DMS 273 (cell line): ENCODE measurements at regions not wholly inside any gene's neighbourhood (a gene's known extent, or its start where the extent isn't known, plus 50 kb on each side); places are given as distances from the start of the nearest gene placed in this dataset.

Experiments
- DNase-seq: peaks from one replicate; lab custom pipeline; 2025; ENCODE audit not compliant: unreplicated experiment; lab: John Stamatoyannopoulos, UW

DNA sequence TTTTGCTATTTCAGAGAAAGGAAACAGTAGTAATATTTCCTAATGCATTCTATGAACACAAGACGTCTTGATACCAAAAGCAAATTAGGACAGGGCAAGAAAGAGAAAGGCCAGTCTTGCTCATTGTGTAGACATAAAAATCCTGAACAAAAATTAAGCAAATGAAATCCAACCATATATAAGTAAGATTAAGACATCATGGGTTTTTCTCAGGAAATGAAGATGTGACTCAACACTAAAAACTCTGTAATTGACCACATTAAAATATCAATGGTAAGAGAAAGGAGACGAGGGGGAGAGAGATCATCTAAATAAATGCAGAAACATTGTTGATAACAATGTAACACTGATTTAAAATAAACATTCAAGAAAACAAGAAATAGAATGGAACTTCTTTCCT lies 205.4 kb downstream of the SOD2 start:
- DNase-seq, result no peak

DNA sequence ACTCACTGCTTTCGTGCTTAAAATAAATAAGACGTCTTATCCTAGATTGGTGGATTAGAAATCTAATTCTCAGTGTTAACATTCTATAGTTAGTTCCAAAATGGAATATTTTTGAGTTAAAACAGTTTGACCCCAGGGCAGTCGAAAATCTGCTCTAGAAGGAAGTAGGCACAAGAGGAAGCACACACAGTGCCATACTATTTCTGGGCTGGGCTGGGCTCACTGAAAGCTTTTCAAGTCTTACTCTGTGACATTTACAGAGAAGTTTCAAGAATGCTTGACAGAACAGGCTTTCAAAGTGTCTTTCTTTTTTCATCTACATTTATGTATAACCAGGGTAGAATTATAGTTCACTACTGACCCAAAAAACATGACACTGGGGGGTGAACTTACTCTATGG lies 209.8 kb downstream of the SOD2 start:
- no peak for DNase-seq

DNA sequence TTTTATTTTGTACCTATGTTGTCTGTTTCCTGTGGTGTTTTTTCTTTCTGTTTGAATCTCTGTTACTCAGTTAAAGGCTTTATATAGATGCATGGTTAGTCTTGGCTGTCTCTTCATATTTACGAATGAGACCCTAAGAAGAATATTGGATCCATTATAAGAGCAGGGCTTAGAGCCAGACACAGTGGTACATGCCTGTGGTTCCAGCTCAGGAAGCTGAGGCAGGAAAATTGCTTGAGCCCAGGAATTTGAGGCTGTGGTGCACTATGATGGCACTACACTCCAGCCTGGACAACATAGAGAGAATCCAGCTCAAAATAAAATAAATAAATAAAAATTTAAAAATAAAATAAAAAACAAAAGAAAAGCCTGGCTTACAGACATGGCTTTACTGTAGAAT lies 211.1 kb downstream of the SOD2 start:
- DNase-seq, result no peak

DNA sequence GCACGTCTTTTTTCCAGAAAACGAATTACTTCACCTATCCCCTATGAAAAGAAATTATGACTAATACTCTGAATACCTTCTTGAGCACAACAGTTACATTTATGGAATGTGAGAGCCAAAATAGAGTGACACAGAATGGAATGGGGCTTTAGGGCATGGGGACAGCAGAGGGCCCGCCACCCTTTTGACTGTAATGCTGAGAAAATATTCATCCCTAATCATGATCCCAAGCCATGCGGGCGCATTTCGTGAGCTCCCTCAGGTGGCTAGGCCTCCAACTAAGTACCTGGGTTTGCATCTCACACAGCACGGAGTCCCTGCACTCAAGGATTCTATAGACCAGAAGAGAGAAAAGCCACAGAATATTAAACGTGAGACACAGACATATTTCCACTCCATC lies 212.6 kb downstream of the SOD2 start:
- DNase-seq, result no peak

DNA sequence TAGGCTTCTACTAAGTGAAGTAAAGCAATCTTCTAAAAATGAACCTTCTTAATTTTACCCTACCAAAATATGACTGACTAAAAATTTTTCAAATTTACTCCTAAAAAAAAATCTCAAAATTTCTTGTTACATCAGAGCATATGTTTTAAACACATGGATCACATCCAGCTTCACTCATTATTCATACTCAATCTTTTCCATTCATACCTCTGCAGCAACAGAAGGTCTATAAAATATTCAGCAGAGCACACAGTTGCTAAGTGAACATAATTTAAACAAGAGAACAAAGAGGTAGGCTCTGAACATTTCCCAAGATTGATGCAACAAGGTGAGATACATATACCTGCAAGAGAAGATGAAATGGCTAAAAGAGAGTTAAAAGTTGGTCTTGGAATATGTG lies 213.9 kb downstream of the SOD2 start:
- peak; percentile 16 for DNase-seq

DNA sequence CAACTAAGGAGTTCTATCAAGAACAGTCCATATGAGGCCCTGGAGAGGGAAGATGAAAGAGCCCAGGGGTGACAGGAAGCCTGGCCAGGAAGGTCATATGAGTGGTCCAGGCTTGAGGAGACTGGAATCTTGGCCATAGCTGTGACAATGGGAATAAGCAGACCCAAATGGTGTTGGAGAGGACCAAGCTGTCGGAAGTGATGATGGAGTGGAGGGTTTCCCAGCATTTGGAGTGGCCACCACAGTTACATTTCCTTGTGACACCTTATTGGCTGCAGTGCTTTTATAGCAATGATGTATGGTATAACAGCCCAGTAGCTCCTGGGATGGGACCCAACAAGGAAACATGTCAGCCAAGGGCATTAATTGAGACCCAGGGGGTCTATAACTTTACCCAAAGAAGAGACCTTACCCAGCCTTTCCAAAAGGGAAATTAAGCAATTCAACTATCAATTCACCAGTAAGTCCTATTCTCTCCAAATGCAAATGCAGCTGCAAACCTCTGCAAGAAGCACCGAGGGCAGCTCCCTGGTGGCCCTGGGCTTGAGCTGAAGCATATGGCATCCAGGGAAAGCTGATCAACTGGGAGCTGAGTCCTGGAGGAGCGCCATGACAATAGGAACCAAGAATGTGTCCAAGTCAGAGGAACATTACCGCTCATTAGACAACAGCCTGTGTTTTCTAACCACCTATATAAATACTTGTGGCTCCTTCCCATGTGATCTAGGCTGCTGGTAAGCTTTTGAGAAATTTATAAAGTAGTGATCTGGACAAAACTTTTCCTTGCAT lies 219.4 kb downstream of the SOD2 start:
- peak; percentile 62 for DNase-seq

DNA sequence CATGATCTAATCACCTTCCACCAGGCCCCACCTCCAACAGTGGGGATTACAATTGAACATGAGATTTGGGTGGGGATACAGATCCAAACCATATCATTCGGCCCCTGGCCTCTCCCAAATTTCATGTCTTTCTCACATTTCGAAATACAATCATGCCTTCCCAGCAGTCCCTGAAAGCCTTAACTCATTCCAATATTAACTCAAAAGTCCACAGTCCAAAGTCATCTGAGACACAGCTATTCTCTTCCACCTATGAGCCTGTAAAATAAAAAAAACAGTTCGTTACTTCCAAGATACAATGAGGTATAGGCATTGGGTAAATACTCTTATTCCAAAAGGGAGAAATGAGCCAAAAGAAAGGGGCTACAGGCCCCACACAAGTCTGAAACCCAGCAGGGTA lies 222.6 kb downstream of the SOD2 start:
- DNase-seq, result no peak

DNA sequence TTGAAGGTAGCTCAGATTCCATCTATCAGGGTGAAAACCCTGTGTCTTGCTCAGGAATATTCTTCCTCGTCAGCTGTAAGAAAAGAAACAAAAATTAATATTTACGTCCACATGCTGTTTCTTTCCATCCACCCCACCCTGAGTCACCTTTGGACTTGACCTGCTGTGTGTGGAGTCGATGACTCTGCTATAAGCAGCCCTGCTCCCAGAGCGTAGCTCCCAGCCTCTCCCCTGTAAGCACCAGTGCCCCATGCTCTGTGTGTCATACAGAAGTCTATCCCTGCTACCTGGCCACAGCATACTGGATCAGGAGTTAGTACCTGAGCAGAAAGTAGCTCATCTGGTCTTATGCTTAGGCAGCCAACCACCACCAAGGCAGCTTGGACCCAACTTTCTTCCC lies 223.6 kb downstream of the SOD2 start:
- no peak for DNase-seq

DNA sequence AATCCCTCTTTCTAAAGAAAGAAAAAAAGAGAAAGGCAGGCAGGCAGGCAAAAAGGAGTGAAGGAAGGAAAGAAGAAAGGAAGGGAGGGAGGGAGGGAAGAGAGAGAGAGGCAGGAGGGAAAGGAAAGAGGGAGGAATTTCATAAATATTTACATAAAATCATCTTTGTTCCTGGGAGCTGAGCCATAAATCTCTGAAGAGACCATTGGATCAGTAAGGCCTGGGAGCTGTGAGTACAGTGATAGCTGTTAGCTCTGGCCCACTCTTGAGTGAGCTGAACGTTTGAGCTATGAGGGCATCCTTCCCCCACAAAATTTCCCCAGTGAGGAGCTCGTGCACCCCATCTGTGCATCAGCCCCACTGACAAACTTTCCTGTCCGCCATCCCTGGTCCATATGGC lies 224.0 kb downstream of the SOD2 start:
- DNase-seq, result no peak

DNA sequence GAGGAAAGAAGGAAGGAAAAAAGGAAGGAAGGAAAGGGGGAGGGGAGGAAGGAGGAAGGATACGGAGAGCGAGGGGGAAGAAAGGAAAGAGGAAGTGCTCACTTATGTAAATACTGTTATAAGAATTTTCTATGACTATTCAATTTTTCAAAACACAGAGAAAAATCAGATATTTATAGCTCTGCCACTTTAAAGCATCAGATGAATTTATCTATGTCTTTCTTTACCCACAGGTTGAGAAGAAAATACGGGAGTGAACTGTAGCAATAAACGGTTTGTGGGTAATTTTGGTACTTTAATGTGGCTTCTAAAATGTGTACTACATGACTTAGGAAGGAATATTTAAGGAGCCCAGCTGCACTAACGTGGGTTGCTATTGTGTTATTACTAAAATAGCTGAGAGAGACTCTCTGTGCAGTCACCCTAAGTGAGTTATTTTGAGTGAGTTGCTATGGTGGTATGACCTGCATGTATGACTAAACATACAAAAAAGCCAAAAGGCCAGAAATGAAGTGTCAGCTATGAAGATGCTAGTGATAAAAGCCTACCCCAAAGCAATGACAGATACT lies 225.5 kb downstream of the SOD2 start:
- no peak for DNase-seq

DNA sequence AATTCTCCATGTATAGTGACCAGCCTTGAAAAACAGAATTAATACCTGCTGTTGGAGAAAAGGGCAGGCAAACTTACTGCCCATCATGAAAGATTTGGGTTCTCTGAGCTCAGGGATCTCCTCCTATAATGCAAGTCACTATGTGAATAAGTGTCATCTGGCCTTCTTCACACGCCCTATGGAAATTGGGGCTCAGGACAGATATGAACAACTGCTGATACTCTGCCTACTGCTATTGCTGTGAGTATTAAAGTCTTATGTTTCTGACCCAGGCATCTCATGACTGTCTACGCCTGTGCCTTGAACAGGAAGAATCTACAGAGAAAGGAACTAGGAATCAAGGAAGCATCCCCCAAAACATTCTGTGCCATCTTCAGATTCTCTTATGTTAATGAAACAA lies 226.1 kb downstream of the SOD2 start:
- DNase-seq, result no peak

DNA sequence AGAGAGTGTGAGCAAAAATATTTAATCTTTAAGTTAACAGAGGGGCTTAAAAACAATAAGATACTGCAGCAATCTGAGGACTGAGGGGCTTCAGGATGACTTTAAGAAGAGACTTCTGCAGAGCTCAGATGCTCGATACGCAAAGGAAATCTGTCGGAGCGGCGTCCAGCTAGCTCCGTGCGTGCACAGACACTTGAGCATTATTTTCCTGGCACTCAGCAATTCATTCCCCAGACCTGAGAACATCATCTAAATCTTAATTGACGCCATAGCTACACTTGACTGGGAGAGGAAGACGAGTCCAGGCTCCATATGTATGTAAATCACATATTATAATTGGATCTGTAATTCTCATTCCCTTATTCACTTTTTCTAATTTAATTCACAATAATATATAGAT lies 228.2 kb downstream of the SOD2 start:
- no peak for DNase-seq

DNA sequence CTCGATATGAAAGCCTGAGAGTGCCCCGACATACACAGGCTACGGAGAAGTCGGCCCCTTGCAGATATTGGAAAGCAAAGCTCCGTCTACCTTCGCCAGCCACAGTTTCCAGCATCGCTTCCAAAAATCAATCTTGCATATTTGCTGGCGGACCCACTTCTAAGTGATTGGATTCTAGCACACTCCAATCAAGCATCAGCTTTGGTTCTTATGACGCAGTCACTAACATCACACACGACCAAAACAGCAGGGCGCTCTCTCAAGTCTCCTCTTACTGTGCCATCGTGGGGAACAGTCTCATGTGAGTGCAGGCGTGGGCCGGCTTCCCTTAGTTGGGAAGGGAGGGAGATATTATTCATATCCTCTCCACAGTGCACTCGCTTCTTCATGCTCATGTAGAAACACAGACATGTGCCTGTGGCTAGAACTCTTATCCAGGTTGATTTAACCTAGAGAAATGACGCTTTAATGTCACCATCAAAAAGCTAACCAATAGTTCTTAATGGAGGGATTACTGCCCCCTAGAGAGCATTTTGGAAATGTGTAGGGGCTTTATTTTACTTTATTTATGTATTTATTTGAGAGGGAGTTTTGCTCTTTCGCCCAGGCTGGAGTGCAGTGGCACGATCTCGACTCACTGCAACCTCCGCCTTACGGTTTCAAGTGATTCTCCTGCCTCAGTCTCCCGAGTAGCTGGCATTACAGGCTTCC lies 229.8 kb downstream of the SOD2 start:
- DNase-seq, result peak; percentile 78

DNA sequence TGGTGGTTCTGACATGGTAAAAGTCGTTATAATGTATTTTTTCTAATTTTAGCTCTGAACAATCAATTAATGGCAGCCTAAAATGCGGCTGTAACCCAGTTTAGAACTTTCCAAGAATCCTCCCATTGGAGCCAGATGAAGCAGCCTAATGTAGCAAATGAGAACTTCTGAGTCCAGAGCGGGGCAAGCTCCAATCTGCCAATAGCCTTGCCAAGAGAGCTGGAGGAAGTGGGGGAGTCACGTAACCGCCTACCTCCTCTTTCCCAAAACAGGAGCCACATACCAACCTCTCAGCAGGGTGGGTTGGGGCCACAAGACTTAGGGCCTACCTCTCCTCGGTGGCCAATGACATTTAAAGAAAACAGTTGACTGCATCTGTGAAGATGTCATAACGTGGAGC lies 230.6 kb downstream of the SOD2 start:
- DNase-seq, result no peak

DNA sequence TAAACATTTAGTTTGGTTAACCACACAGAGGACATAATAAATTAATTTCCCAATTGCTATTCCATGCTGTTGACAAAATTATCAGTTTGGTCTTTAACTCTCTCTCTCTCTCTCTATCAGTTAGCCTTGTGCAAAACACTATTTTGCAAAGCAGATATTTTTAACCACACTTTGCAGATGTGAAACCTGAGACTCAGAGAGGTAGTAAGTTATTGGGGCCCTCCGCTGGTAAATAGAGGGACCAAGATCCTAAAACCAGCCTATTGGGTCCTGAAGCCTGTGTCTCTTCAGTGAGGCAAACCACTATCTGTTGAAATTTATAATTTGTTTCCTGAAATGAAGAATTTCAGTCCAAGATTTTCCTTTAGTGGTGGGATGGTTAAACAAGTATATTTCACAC lies 231.0 kb downstream of the SOD2 start:
- peak; percentile 15 for DNase-seq

DNA sequence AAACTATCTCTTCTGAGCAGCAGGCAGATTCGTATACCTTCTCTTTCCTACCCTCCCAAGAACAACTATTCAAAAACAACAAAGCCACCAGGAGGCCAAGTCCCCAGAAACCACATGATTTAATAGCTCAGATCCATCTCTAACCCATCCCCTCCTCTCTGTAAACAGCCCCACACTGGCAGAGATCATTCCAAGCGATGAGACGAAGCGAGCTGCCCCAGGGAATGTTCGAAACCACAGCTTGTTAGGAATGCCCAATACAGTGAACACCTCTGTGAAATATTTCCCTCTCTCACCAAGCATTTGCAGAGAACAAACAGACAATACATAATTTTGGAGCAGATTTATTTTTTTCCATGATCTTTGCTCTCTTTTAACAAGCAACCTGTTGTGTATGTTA lies 231.8 kb downstream of the SOD2 start:
- no peak for DNase-seq

DNA sequence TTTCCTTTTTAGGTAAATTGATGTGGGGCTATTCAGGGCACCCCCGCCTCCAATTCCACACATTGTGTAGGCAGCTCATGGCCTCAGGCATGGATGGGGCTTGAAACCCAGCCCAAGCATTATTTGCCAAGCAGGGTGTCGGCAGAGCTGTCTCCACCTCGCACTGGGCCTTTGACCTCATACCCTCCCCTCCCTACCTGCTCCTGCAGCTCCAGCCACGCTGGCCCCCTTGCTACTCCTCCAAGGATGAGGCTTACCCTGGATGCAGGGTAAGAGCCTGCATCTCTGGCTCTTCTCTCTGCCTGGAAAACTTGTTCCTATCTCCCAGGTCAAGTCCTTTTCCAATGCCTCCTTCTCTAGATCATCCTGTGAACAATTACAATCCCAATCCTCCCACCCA lies 232.6 kb downstream of the SOD2 start:
- no peak for DNase-seq

DNA sequence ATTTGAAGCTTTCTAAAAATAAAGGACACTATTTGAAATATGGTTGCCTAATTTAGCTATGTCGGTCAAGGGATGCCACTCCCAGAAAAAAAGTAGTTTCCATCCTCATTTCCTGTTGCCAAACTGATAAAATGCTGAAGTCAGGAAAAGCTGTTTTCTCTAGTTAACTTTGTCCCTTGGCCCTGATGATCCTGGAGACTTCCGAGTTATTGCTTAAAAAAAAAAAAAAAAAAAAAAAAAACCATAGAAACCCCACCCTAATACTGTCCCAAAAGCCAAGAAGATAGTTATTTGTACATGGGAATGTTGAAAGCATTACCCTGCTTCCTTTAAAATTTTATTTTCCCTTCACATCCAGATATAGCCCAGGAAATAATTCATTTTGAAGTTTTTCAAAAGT lies 236.7 kb downstream of the SOD2 start:
- no peak for DNase-seq

DNA sequence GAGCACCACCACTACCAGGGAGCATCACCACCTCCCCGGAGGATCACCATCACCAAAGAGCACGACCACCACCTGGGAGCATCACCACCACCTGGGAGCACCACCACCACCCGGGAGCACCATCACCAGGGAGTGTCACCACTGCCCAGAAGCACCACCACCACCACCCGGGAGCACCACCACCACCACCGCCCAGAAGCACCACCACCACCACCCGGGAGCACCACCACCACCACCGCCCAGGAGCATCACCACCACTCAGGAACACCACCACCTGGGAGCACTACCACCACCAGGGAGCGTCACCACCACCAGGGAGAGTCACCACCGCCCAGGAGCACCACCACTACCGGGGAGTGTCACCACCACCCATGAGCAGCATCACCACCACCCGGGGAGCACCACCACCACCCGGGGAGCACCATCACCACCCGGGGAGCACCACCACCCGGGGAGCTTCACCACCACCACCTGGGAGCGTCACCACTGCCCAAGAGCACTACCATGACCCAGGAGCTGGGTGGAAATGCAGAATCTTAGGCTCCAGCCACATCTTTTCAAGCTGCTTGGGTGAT lies 237.3 kb downstream of the SOD2 start:
- DNase-seq, result no peak

DNA sequence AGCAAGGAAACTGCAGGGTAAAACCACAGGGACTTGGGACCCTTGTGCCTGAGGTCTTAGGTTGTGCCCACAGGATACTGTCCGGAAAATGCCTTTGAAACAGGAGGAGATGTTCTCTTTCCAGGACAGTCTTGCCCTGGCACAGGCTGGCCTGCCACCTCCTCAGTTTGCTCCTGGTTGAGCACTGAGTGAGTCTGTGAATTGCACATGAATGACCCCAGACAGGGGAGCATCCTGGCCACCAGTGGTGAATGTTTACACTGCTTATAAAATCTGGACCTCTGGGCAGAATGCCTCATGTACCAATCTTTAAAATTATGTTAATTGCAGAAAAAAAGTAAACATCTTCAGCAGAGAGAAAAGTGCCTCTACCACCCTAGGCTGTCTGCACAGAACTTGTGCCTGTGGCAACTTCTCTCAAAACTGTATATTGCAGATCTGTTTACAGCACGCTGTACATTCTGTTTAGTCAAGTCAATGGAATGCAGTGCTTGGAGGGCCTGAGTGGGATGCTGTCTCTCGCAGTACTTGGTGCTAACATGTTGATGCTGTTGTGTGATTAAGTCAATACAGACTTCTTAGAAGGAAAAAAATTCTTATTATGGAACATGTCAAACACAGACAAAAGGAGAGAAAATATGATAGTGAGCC lies 242.1 kb downstream of the SOD2 start:
- no peak for DNase-seq

DNA sequence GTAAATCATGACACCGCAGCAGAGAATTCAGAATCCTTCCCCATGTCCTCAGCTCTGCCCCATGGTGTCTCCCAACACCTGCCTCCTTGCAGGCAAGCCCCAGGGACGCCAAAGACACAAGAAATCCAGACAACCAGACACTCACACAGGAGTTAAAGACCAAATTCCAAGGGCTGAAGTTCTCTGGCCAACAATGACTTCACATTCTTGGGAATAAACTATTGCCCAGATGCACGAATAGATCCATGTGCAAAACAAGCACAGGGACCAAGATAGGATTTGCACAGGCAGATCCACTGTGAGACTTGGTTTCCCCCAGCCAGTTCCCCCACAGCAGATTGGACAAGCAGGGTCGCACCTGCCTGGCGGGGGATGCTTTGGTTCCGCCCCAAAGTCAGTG lies 246.7 kb downstream of the SOD2 start:
- no peak for DNase-seq

DNA sequence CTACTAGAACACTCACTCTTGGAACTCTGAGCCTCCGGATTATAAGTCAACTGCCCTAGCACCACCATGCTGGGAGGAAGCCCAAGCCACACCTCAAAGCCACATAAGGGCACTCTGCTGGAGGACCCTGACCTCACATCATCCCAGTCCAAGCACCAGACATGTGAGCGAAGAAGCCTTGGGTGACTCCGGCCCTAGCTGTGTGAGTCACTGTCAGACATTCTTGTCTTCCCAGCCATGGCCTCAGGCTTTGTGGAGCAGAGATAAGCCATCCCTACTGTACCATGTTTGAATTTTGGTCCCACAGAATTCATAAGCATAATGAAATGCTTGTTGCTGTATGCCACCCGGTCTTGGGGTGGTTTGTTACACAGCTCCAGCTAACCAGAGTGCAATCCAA lies 247.7 kb downstream of the SOD2 start:
- DNase-seq, result no peak
